OCI-LY1 (cell line): ENCODE measurements at regions not wholly inside any gene's neighbourhood (a gene's known extent, or its start where the extent isn't known, plus 50 kb on each side); places are given as distances from the start of the nearest gene placed in this dataset.
"Not testable (repeated sequence)": the region's sequence is repeated elsewhere in the genome, so short reads cannot be mapped to it uniquely, and the experiment has no call there.

Experiments used
- H2AFZ ChIP-seq: fragments of 200-600 bp; sonication (generic), shearing (Covaris generic); 2 replicates; pipeline ENCODE4 v1.6.0; 2014; ENCODE audit warnings: antibody characterized with exemption, mild to moderate bottlenecking, low read length
- H3F3A ChIP-seq: fragments of 200-600 bp; sonication (generic), shearing (Covaris generic); 2 replicates; pipeline ENCODE4 v1.6.0; 2014; ENCODE audit warnings: mild to moderate bottlenecking, antibody characterized with exemption, low read length, moderate library complexity; ENCODE audit not compliant: insufficient read depth
- H3K27ac ChIP-seq: fragments of 200-600 bp; sonication (generic); 2 replicates; pipeline ENCODE4 v1.5.1; 2014; ENCODE audit warnings: low read length, mixed run types, mild to moderate bottlenecking, low read depth; ENCODE audit not compliant: poor library complexity, severe bottlenecking
- H3K27me3 ChIP-seq: fragments of 200-600 bp; sonication (generic); 2 replicates; pipeline ENCODE4 v1.6.0; 2014; ENCODE audit warnings: antibody characterized with exemption, mild to moderate bottlenecking, low read length, moderate library complexity; ENCODE audit not compliant: insufficient read depth
- H3K36me3 ChIP-seq: fragments of 200-600 bp; sonication (generic); 2 replicates; pipeline ENCODE4 v1.6.1; 2014; ENCODE audit warnings: mild to moderate bottlenecking, antibody characterized with exemption, low read length, moderate library complexity, mixed read lengths; ENCODE audit not compliant: insufficient read depth
- H3K4me1 ChIP-seq: fragments of 200-600 bp; sonication (generic); 2 replicates; pipeline ENCODE4 v1.5.1; 2014; ENCODE audit warnings: mild to moderate bottlenecking, low read length, moderate library complexity; ENCODE audit not compliant: insufficient read depth, severe bottlenecking
- H3K4me2 ChIP-seq: fragments of 200-600 bp; sonication (generic), shearing (Covaris generic); 2 replicates; pipeline ENCODE4 v1.6.1; 2014; ENCODE audit warnings: low read length
- H3K4me3 ChIP-seq: fragments of 200-600 bp; sonication (generic); 2 replicates; pipeline ENCODE4 v1.5.1; 2014; ENCODE audit warnings: low read length, low read depth, mild to moderate bottlenecking, mixed read lengths; ENCODE audit not compliant: poor library complexity, severe bottlenecking
- H3K79me2 ChIP-seq: fragments of 200-600 bp; shearing (Covaris generic); 2 replicates; pipeline ENCODE4 v1.6.1; 2016; ENCODE audit warnings: mixed run types, low read length, mixed read lengths; ENCODE audit not compliant: insufficient read depth
- H3K9ac ChIP-seq: fragments of 200-600 bp; sonication (generic), shearing (Covaris generic); 2 replicates; pipeline ENCODE4 v1.6.1; 2014; ENCODE audit warnings: mild to moderate bottlenecking, low read length, mixed read lengths
- H3K9me2 ChIP-seq: fragments of 200-600 bp; sonication (generic), shearing (Covaris generic); 2 replicates; pipeline ENCODE4 v1.6.1; 2014; ENCODE audit warnings: low read depth, mild to moderate bottlenecking, low read length, mixed read lengths
- H3K9me3 ChIP-seq: fragments of 200-600 bp; shearing (Covaris generic); 2 replicates; pipeline ENCODE4 v1.6.1; 2014; ENCODE audit warnings: low read length, mixed read lengths
- H4K20me1 ChIP-seq: fragments of 200-600 bp; sonication (generic), shearing (Covaris generic); 2 replicates; pipeline ENCODE4 v1.6.0; 2016; ENCODE audit warnings: mild to moderate bottlenecking, low read length; ENCODE audit not compliant: insufficient read depth
- CTCF ChIP-seq: fragments of 200-600 bp; sonication (generic), shearing (Covaris generic); IDR thresholded peaks from 2 replicates; pipeline ENCODE4 v1.5.1; 2017; ENCODE audit warnings: mild to moderate bottlenecking, antibody characterized with exemption, low read length, moderate library complexity, mixed read lengths
- EZH2 ChIP-seq: fragments of 200-600 bp; sonication (generic), shearing (Covaris generic); IDR thresholded peaks from 2 replicates; pipeline ENCODE4 v1.8.0; 2017; ENCODE audit warnings: borderline replicate concordance, mixed run types, mild to moderate bottlenecking, antibody characterized with exemption, low read length, moderate library complexity, mixed read lengths

GRCh38 chr5:87524217-87524616 lies 111.5 kb upstream of the CCNH start:
- H3K4me1 ChIP-seq, result no peaks in the 10 kb centered on the region
- H3K79me2 ChIP-seq, result no peaks in the 10 kb centered on the region
- no peak overlapping the region for H3K4me2 ChIP-seq
- H4K20me1 ChIP-seq, result no peaks in the 10 kb centered on the region
- H3K9ac ChIP-seq, result no peak overlapping the region
- no peak overlapping the region for H3K4me3 ChIP-seq
- no peaks in the 10 kb centered on the region for H3F3A ChIP-seq
- no peaks in the 10 kb centered on the region for H3K27me3 ChIP-seq
- H3K27ac ChIP-seq, result no peak overlapping the region
- no peak for TF ChIP-seq CTCF
- no peak for TF ChIP-seq EZH2
- no peaks in the 10 kb centered on the region for H3K36me3 ChIP-seq
- H3K9me3 ChIP-seq, result no peaks in the 10 kb centered on the region
- no peaks in the 10 kb centered on the region for H3K9me2 ChIP-seq
- H2AFZ ChIP-seq, result no peak overlapping the region

DNA sequence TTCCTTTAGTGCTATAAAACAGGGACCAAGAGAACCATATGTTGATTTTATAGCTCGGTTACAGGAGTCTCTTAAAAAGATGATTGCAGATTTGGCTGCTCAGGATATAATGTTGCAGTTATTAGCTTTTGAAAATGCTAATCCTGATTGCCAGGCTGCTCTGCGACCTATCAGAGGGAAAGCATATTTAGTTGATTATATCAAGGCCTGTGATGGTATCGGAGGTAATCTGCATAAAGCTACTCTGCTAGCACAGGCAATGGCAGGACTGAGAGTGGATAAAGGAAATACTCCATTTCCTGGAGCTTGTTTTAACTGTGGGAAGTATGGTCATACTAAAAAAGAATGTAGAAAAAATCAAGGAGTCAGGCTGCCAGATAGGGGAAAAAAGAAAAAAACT lies 99.0 kb upstream of the CCNH start:
- H3F3A ChIP-seq, H3K4me3 ChIP-seq, H3K9me3 ChIP-seq, H3K4me2 ChIP-seq, H3K9ac ChIP-seq, H3K79me2 ChIP-seq, H4K20me1 ChIP-seq, H3K27me3 ChIP-seq, H2AFZ ChIP-seq, H3K4me1 ChIP-seq, H3K9me2 ChIP-seq, H3K36me3 ChIP-seq, H3K27ac ChIP-seq: not testable (repeated sequence)

- no peaks in the 10 kb centered on the region for H3K4me1 ChIP-seq
Observed at GRCh38 chr5:87503004-87503403, 90.3 kb upstream of the CCNH start.

More at GRCh38 chr5:87503004-87503403, 90.3 kb upstream of the CCNH start:
- no peak overlapping the region for H3K27ac ChIP-seq
- TF ChIP-seq CTCF (no peak), EZH2 (no peak)
- no peak overlapping the region for H3K4me3 ChIP-seq
- H3K9me2 ChIP-seq, result no peaks in the 10 kb centered on the region
- H3K79me2 ChIP-seq, result no peaks in the 10 kb centered on the region
- no peaks in the 10 kb centered on the region for H3F3A ChIP-seq
- no peaks in the 10 kb centered on the region for H3K9me3 ChIP-seq
- H3K9ac ChIP-seq, result no peak overlapping the region
- H4K20me1 ChIP-seq, result no peaks in the 10 kb centered on the region
- no peak overlapping the region for H3K4me2 ChIP-seq
- no peak overlapping the region for H2AFZ ChIP-seq
- no peaks in the 10 kb centered on the region for H3K27me3 ChIP-seq
- H3K36me3 ChIP-seq, result no peaks in the 10 kb centered on the region
